Immature natural killer cell (primary cell): ENCODE measurements at regions not wholly inside any gene's neighbourhood (a gene's known extent, or its start where the extent isn't known, plus 50 kb on each side); places are given as distances from the start of the nearest gene placed in this dataset.

Source experiments
- DNase-seq, 3 donors: peaks; one replicate each; pipeline ENCODE4 v3.0.0; 2022; ENCODE audit warnings: mixed read lengths in 1 of 3
- H3K27ac Mint-ChIP-seq, 6 donors: one replicate each; pipeline ENCODE4 v1.8.0; 2020; ENCODE audit warnings: mixed read lengths in 6 of 6, mild to moderate bottlenecking in 5 of 6, inconsistent platforms in 4 of 6, moderate library complexity in 3 of 6
- H3K27me3 Mint-ChIP-seq, 3 donors: one replicate each; pipeline ENCODE4 v1.8.0; 2020 to 2021; ENCODE audit warnings: low read depth in 3 of 3, mild to moderate bottlenecking in 3 of 3, mixed read lengths in 3 of 3, moderate library complexity in 3 of 3, inconsistent platforms in 1 of 3
- H3K36me3 Mint-ChIP-seq, 3 donors: one replicate each; pipeline ENCODE4 v1.8.0; 2020; ENCODE audit warnings: mixed read lengths in 3 of 3, inconsistent platforms in 2 of 3, mild to moderate bottlenecking in 2 of 3
- H3K4me1 Mint-ChIP-seq, 2 donors: one replicate each; pipeline ENCODE4 v1.8.0; 2020; ENCODE audit warnings: inconsistent platforms in 2 of 2, mild to moderate bottlenecking in 2 of 2, mixed read lengths in 2 of 2, moderate library complexity in 1 of 2
- H3K4me3 Mint-ChIP-seq, 5 donors: one replicate each; pipeline ENCODE4 v1.8.0; 2020; ENCODE audit warnings: mild to moderate bottlenecking in 5 of 5, mixed read lengths in 5 of 5, inconsistent platforms in 3 of 5, moderate library complexity in 3 of 5
- H3K9me3 Mint-ChIP-seq, 6 donors: one replicate each; pipeline ENCODE4 v1.8.0; 2020; ENCODE audit warnings: mild to moderate bottlenecking in 6 of 6, mixed read lengths in 6 of 6, inconsistent platforms in 4 of 6, moderate library complexity in 3 of 6

DNA sequence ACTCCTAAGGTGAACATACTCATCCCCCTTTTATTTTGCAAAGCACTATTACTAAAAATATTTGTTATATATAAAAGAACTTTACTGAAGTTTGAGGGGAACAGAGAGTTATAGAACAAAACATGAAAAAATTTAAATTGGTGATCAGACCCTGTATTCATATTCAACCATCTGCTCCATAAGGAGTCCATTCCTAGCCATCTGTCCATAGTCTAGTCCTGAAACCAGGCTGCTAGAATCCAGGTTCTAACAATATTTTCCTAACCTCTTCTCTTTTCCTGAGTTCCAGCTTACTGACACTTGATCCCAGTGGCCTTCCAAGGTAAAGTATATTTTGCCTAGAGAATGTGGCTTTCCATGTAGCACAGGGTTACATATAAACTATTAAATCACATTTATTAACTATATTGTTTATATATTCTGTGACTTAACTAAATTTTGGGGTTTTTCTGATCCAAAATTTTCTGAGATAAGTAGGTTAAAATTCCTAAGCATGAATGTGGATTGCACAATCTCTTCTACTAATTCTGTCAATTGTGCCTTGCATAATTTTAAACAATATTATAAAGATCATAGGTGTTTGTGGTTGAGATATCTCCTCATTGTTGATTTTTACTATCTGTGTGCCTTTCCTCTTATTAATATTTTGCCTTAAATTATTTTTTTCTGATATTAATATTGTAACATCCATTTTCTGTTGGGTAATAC, 137.6 kb upstream of the MAGI2 start:
- Mint-ChIP-seq H3K9me3 (peaks cover 7 to 34% (median 11%) of the 10 kb centered on the region in 6 donors), H3K27ac (no peak overlapping the region), H3K4me1 (no peaks in the 10 kb centered on the region), H3K36me3 (no peaks in the 10 kb centered on the region), H3K4me3 (no peak overlapping the region), H3K27me3 (no peaks in the 10 kb centered on the region)
- DNase-seq, result no peak

DNA sequence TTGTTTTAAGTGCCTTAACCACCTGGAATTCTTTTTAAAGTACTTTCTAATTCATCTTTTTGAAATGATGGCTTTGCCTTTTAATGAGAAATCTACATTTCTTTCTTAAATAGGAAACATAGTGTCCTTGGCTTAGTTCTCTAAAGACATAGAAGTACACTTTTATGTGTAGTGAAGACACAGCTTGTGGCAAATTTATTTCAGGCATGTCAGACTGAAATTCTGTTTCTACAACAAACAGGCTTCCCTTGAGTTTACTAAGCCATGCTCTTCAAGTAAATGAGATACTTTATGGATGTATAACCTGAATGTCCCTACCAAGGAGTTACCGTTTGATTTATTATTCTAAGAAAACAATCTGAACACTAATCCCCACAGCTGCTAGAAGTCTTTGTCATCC, 136.9 kb upstream of the MAGI2 start:
- H3K4me1 Mint-ChIP-seq, result no peaks in the 10 kb centered on the region
- H3K27ac Mint-ChIP-seq, result no peak overlapping the region
- DNase-seq, result no peak
- no peaks in the 10 kb centered on the region for H3K36me3 Mint-ChIP-seq
- H3K27me3 Mint-ChIP-seq, result no peaks in the 10 kb centered on the region
- H3K9me3 Mint-ChIP-seq, result peaks cover 9 to 41% (median 11%) of the 10 kb centered on the region in 6 donors
- no peak overlapping the region for H3K4me3 Mint-ChIP-seq

DNA sequence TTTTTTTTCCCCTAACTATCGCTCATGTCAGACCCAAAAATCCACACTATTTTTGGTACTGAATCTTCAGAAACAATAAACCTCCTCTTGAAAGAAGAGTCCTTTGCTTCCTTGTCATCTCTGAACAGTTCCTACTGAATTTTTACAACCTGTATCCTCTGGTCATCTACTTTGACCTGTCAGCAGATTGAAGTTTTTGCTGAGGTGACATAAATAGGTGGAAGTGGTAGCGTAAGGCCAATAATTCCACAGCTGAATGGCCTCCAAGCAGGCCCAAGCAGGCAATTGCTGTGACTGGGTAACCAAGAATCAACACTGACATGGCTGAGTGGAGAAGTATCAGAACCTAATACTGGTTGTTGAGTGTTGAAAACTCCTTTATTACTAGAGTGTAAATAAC, 117.4 kb upstream of the MAGI2 start:
- DNase-seq, result no peak
- Mint-ChIP-seq H3K36me3 (no peaks in the 10 kb centered on the region), H3K27ac (no peak overlapping the region), H3K4me3 (no peak overlapping the region), H3K9me3 (peaks cover 11 to 38% (median 23%) of the 10 kb centered on the region in 6 donors), H3K4me1 (no peaks in the 10 kb centered on the region), H3K27me3 (no peaks in the 10 kb centered on the region)

DNA sequence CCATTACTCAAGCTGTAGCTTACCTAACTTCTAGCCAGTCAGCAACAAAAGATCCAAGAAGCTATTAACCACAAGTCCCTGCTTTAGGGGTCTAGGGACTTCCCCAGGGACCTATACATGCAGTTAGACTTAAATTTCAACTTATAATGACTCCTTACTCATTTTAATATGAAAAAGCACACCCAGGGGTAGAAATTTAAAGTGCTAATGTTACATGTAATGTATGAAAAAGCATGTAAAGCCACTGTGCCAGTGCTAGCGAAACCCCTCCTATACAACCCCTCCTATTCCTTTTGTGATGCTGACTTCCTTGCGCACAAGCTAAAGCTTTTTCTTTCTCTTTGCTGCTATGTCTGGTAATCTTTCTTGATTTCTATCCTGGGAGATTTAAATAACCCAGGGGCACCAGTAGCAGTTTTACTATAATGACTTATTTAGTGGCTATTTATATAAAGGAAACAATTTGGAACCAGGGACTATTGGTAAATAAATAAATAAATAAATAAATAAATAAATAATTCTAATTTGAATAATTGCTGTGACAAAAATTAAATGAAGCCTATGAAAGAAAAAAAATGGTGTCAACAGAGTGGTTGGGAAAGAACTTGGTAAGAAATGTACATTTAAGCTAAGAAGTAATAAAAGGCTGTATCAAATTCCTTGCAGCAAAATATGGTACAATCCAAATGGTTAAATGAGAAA, 110.5 kb upstream of the MAGI2 start:
- no peaks in the 10 kb centered on the region for H3K4me1 Mint-ChIP-seq
- H3K36me3 Mint-ChIP-seq, result no peaks in the 10 kb centered on the region
- H3K27me3 Mint-ChIP-seq, result peaks cover 0 to 1% (median 0%) of the 10 kb centered on the region in 3 donors
- H3K27ac Mint-ChIP-seq, result no peak overlapping the region
- no peak overlapping the region for H3K4me3 Mint-ChIP-seq
- peaks cover 0 to 43% (median 12%) of the 10 kb centered on the region in 6 donors for H3K9me3 Mint-ChIP-seq
- no peak for DNase-seq

DNA sequence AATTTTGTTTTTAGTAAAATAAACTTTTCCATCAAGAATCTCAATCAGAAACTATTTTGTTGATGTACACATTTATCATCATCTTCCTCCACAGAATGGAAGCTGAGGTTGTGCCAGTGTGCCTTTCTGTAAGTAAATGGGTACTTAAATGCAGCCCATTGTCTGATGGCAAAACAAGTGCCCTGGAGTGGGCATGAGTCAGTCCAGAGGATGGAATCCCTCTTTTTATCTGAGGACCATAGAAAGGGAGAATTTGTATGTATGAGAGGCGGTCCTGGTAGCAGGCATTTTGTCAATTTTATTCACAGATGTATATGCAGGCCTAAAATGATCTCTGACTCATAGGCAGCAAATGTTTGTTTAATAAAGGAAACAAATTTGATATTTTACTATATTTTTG, 102.1 kb upstream of the MAGI2 start:
- no peak for DNase-seq
- Mint-ChIP-seq H3K27me3 (peaks cover 0 to 2% (median 2%) of the 10 kb centered on the region in 3 donors), H3K4me3 (no peak overlapping the region), H3K36me3 (peaks cover 0 to 4% (median 3%) of the 10 kb centered on the region in 3 donors), H3K27ac (no peak overlapping the region), H3K4me1 (no peaks in the 10 kb centered on the region), H3K9me3 (peaks cover 8 to 49% (median 18%) of the 10 kb centered on the region in 6 donors)

DNA sequence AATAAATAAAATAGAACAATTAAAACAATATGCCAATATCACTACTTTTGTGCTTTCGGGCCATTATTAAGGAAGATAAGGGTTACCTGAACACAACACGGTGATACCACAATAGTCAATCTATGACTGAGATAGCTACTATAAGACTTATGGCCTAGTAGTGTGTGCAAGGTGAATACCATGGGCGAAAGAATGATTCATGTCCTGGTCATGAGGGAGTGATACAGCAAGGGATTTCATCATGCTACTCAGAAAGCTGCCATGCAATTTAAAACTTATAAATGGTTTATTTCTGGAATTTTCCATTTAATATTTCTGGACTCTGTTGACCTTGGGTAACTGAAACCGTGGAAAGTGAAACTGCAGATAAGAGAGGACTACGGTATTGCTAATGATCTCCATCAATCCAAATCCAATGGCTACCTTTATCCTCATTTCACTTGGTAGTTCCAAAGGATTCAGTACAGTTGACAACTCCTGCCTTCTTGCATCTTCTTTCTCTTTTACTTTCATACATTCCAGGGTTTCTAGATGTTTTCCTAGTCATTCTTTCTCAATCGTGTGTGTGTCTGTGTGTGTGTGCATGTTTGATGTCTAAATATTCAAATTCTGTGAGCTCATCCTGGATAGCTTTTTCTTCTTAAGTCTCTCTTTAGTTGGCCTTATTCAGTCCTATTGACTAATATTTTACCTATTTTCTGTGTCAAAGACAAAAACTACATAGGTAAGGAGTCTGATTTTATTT, 100.5 kb upstream of the MAGI2 start:
- H3K4me3 Mint-ChIP-seq, result no peak overlapping the region
- H3K27me3 Mint-ChIP-seq, result peaks cover 0 to 2% (median 2%) of the 10 kb centered on the region in 3 donors
- H3K36me3 Mint-ChIP-seq, result peaks cover 0 to 4% (median 3%) of the 10 kb centered on the region in 3 donors
- H3K9me3 Mint-ChIP-seq, result peaks cover 8 to 46% (median 17%) of the 10 kb centered on the region in 6 donors
- H3K27ac Mint-ChIP-seq, result no peak overlapping the region
- DNase-seq, result no peak
- no peaks in the 10 kb centered on the region for H3K4me1 Mint-ChIP-seq

DNA sequence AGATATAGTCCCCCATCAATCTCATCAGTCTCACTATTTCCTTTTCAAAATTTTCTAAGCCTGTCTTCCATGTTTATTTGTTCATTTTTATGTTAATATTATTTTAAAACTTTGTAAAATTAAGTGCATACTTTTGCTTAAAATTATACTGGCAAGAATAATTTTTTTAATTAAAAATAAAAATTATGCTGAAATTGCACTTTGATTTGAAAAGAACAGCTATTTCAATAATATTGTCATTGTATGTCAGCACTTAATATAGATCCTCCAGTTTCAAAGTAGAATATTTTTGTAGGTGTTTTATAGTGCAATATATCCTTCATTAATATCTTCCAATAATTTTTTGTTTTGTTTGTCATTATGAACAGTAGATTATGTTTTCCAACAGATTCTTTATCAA, 99.0 kb upstream of the MAGI2 start:
- Mint-ChIP-seq H3K27ac (no peak overlapping the region), H3K4me1 (no peaks in the 10 kb centered on the region), H3K4me3 (no peak overlapping the region), H3K27me3 (peaks cover 0 to 2% (median 2%) of the 10 kb centered on the region in 3 donors), H3K36me3 (peaks cover 0 to 4% (median 3%) of the 10 kb centered on the region in 3 donors), H3K9me3 (peaks cover 3 to 35% (median 12%) of the 10 kb centered on the region in 6 donors)
- DNase-seq, result no peak

DNA sequence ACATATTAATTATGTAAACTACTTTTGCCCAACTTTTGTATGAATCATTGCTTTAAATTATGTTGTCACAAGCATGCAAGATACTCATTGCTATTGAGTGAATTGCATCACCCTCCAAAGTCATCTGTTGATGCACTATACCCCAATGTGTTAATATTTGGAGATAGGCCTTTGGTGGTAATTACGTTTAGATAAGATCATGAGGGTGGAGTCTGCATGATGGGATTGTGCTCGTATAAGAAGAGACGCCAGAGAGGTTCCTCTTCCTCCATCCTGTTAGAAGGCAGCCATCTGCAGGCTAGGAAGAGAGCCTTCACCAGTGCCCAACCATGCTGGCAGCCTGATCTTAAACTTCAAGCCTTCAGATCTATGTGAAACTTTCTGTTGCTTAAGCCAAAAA, 95.3 kb upstream of the MAGI2 start:
- Mint-ChIP-seq H3K9me3 (peaks cover 0 to 27% (median 6%) of the 10 kb centered on the region in 6 donors), H3K4me3 (no peak overlapping the region), H3K27me3 (no peaks in the 10 kb centered on the region), H3K27ac (no peak overlapping the region), H3K36me3 (no peaks in the 10 kb centered on the region), H3K4me1 (no peaks in the 10 kb centered on the region)
- no peak for DNase-seq

DNA sequence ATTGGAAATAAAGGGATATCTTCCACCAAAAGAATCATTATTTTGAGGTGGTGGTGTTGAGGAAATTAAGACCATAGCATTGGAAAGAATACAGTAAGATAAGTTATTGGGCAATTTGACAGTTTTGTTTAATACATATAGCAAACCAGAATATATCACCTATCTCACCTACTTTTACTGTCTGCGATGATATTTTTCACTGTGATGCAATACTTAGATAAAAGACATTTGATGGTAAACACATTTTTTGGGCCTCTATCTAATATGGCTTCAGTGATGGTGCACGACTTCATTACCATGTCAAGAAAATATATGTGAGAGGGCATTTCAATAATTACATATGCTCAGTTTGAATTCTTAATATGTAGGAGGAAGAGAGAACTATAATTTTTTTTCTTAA, 93.7 kb upstream of the MAGI2 start:
- peaks cover 3 to 26% (median 4%) of the 10 kb centered on the region in 6 donors for H3K9me3 Mint-ChIP-seq
- no peak for DNase-seq
- H3K27me3 Mint-ChIP-seq, result no peaks in the 10 kb centered on the region
- no peaks in the 10 kb centered on the region for H3K36me3 Mint-ChIP-seq
- no peak overlapping the region for H3K27ac Mint-ChIP-seq
- H3K4me1 Mint-ChIP-seq, result no peaks in the 10 kb centered on the region
- no peak overlapping the region for H3K4me3 Mint-ChIP-seq

DNA sequence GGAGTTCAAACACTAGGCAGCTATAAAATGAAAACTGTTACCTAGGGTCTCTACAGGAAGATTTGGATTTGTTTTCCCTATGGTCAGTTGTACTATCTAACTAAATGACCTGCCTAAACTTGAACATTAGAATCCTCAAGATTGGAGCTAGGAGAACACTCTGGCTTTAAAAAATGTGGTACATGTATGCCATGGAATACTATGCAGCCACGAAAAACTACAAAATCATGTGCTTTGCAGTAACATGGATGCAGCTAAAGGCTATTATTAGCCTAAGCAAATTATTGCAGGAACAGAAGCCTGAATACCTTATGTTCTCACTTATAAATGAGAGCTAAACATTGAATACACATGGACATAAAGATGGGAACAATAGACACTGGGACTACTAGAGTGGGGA, 87.1 kb upstream of the MAGI2 start:
- Mint-ChIP-seq H3K4me3 (no peak overlapping the region), H3K9me3 (peaks cover 8 to 36% (median 12%) of the 10 kb centered on the region in 6 donors)

DNA sequence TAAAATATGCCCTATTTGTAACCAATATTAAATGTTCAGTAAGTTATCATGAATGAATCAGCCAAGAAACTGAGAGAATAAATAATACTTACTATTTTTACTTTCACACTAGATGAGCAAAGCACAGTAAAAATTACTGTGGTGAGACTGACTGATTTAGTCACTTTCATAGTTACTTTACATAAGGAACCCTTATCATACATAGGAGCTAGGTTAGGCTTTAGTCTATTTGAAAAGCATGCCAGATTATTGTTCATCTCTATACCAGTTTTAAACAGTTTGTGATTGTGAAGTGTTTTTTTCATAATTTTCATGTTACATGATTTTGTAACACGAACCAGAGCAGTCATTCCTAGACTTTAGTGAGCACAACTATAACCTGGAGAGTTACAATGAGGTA, 80.7 kb upstream of the MAGI2 start:
- H3K4me3 Mint-ChIP-seq, result no peak overlapping the region
- no peak overlapping the region for H3K27ac Mint-ChIP-seq
- H3K36me3 Mint-ChIP-seq, result no peaks in the 10 kb centered on the region

More for the DNA sequence above, 87.1 kb upstream of the MAGI2 start:
- peaks cover 0 to 2% (median 0%) of the 10 kb centered on the region in 3 donors for H3K27me3 Mint-ChIP-seq
- no peaks in the 10 kb centered on the region for H3K4me1 Mint-ChIP-seq
- H3K27ac Mint-ChIP-seq, result no peak overlapping the region
- no peak for DNase-seq
- H3K36me3 Mint-ChIP-seq, result no peaks in the 10 kb centered on the region

DNA sequence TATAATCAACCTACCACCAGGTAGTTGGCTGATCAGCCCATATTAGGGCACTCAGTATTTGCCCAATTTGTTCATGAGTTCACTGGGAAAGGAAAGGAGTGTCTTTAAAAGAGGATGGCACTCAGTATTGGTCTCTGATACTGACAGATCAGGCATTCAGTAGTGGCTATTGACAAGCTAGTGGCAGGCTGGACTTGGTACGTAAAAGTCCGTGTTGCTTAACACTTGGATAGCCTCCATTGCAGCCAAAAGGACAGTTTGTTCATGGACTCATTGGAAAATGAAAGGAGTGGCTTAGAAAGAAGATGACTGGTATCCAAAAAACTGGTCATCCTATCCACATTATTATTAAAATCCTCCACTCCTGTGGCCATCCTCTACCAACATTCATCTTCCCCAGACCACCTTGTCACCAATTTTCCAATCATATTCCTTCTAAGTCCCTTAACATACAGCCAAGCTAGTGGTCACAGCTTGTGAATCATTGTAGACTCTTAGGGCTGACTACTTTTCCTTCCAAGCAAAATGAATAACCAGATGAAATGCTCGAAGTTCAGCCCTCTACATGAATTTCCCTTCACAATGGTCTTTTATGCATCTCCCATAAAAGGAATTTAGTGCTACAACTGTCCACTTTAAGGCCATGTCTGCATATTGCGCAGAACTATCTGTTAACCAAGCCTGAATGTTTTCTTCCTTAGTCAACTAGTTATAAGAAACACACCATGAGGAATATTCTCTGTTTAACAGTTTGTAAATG, 78.6 kb upstream of the MAGI2 start:
- Mint-ChIP-seq H3K9me3 (peaks cover 14 to 36% (median 25%) of the 10 kb centered on the region in 6 donors), H3K27ac (no peak overlapping the region), H3K4me1 (no peaks in the 10 kb centered on the region), H3K27me3 (no peaks in the 10 kb centered on the region), H3K36me3 (no peaks in the 10 kb centered on the region), H3K4me3 (no peak overlapping the region)
- DNase-seq, result no peak

More for the DNA sequence above, 80.7 kb upstream of the MAGI2 start:
- Mint-ChIP-seq H3K4me1 (no peaks in the 10 kb centered on the region), H3K9me3 (peaks cover 7 to 37% (median 17%) of the 10 kb centered on the region in 6 donors), H3K27me3 (no peaks in the 10 kb centered on the region)
- no peak for DNase-seq

DNA sequence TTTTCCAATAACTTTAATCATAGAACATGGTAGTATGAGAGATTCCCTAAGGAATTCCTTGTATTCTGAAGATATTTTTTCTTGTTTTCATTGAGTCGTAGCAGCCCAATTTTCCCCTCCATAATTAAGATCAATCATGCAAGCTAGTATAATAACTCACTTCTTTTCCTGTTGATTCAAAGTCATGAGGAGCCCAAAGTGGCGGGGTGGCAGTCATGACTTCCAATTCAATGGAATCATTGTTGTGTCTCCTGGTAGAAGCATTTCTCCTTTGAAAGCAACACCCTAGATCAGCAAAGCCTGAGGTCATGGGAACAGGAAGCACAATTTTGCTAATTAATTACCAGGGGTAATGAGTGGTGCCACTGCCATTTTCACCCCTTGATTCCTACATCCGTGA, 77.6 kb upstream of the MAGI2 start:
- no peak overlapping the region for H3K4me3 Mint-ChIP-seq
- no peak for DNase-seq
- H3K27me3 Mint-ChIP-seq, result no peaks in the 10 kb centered on the region
- no peak overlapping the region for H3K27ac Mint-ChIP-seq
- H3K9me3 Mint-ChIP-seq, result peaks cover 13 to 36% (median 22%) of the 10 kb centered on the region in 6 donors
- no peaks in the 10 kb centered on the region for H3K4me1 Mint-ChIP-seq
- H3K36me3 Mint-ChIP-seq, result no peaks in the 10 kb centered on the region
